Calu3 (cell line): ENCODE measurements at regions not wholly inside any gene's neighbourhood (a gene's known extent, or its start where the extent isn't known, plus 50 kb on each side); places are given as distances from the start of the nearest gene placed in this dataset.

Experiments used
- BruUV-seq: library from RNA; stranded (reverse); fragments of 400-500 nt; replicated peaks from 2 replicates; lab custom pipeline; 2021; lab: Mats Ljungman, UMichigan
- CTCF ChIA-PET: fragments of 300-600 bp; sonication (Branson Sonifier 250); formaldehyde crosslinking; loops from one replicate; lab custom pipeline; 2022; ENCODE audit warnings: antibody characterized with exemption; lab: Charles Lee
- DNase-seq: peaks from one replicate; pipeline ENCODE4 v3.0.0; 2022
- H3K27ac Mint-ChIP-seq: one replicate; pipeline ENCODE4 v1.8.0; 2022; ENCODE audit warnings: mixed read lengths; ENCODE audit not compliant: unreplicated experiment
- H3K27me3 Mint-ChIP-seq: one replicate; pipeline ENCODE4 v1.8.0; 2022; ENCODE audit warnings: mixed read lengths; ENCODE audit not compliant: unreplicated experiment
- H3K36me3 Mint-ChIP-seq: one replicate; pipeline ENCODE4 v1.8.0; 2022; ENCODE audit warnings: mild to moderate bottlenecking, moderate library complexity, mixed read lengths; ENCODE audit not compliant: insufficient read depth, unreplicated experiment
- H3K4me1 Mint-ChIP-seq: one replicate; pipeline ENCODE4 v1.8.0; 2022; ENCODE audit warnings: mild to moderate bottlenecking, low read depth, mixed read lengths; ENCODE audit not compliant: unreplicated experiment
- H3K4me3 Mint-ChIP-seq: one replicate; pipeline ENCODE4 v1.8.0; 2022; ENCODE audit warnings: mild to moderate bottlenecking, low read depth, moderate library complexity, mixed read lengths; ENCODE audit not compliant: unreplicated experiment
- H3K9me3 Mint-ChIP-seq: one replicate; pipeline ENCODE4 v1.8.0; 2022; ENCODE audit warnings: low read depth, mixed read lengths; ENCODE audit not compliant: unreplicated experiment
- intact Hi-C: fragments of 100-400 bp; cut with micrococcal nuclease; formaldehyde crosslinking; loops from one replicate; pipeline ENCODE4 v1.10.0; 2022; ENCODE audit not compliant: unreplicated experiment
- TF ChIP-seq, protein P1 (sequence below): fragments of 200-600 bp; IDR thresholded peaks from one replicate; pipeline ENCODE4 v1.8.0; 2022; ENCODE audit warnings: antibody characterized with exemption; ENCODE audit not compliant: unreplicated experiment

DNA sequence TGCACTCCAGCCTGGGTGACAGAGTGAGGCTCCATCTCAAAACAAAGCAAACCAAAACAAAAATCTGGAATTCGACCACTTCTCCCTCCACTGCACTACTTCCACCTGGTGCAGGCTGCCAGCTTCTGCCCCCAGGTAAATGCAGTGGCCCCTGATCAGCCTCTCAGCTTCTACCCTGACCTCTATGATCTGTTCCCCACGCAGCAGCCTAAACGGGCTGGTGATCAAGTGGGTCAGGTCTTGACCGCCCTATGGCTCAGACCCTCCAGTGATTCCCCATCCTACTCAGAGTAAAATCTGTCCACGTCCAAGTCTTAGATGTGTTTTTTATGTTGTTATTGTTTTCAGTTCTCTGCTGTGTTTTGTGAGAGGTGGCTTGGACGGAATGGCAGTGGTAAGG, 163.9 kb downstream of the KCTD15 start:
- no peak for DNase-seq
- peaks cover 77% of the 10 kb centered on the region for H3K27me3 Mint-ChIP-seq
- H3K27ac Mint-ChIP-seq: no peak overlapping the region
- no peaks in the 10 kb centered on the region for H3K36me3 Mint-ChIP-seq
- CTCF ChIA-PET: no interaction called here
- TF ChIP-seq, protein P1, sequence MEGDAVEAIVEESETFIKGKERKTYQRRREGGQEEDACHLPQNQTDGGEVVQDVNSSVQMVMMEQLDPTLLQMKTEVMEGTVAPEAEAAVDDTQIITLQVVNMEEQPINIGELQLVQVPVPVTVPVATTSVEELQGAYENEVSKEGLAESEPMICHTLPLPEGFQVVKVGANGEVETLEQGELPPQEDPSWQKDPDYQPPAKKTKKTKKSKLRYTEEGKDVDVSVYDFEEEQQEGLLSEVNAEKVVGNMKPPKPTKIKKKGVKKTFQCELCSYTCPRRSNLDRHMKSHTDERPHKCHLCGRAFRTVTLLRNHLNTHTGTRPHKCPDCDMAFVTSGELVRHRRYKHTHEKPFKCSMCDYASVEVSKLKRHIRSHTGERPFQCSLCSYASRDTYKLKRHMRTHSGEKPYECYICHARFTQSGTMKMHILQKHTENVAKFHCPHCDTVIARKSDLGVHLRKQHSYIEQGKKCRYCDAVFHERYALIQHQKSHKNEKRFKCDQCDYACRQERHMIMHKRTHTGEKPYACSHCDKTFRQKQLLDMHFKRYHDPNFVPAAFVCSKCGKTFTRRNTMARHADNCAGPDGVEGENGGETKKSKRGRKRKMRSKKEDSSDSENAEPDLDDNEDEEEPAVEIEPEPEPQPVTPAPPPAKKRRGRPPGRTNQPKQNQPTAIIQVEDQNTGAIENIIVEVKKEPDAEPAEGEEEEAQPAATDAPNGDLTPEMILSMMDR: no peak
- no peak overlapping the region for H3K4me3 Mint-ChIP-seq
- BruUV-seq: no TSS peak
- intact Hi-C loops: no loop called here
- no peaks in the 10 kb centered on the region for H3K4me1 Mint-ChIP-seq
- H3K9me3 Mint-ChIP-seq: no peaks in the 10 kb centered on the region

DNA sequence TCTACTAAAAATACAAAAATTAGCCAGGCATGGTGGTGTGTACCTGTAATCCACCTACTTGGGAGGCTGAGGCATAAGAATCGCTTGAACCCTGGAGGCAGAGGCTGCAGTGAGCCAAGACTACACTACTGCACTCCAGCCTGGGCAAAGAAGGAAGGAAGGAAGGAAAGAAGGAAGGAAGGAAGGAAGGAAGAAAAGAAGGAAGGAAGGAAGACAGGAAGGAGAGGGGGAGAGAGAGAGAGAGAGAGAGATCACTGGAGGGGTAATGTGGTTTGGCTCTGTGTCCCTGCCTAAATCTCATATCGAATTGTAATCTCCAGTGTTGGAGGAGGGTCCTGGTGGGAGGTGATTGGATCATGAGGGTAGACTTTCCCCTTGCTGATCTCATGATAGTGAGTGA, 165.5 kb downstream of the KCTD15 start:
- Mint-ChIP-seq H3K4me3 (no peak overlapping the region), H3K36me3 (no peaks in the 10 kb centered on the region), H3K27ac (no peak overlapping the region), H3K9me3 (peaks cover 6% of the 10 kb centered on the region), H3K27me3 (peaks cover 68% of the 10 kb centered on the region), H3K4me1 (no peaks in the 10 kb centered on the region)
- DNase-seq: no peak
- CTCF ChIA-PET: no interaction called here
- TF ChIP-seq, protein P1: no peak
- no TSS peak for BruUV-seq
- intact Hi-C loops: no loop called here

DNA sequence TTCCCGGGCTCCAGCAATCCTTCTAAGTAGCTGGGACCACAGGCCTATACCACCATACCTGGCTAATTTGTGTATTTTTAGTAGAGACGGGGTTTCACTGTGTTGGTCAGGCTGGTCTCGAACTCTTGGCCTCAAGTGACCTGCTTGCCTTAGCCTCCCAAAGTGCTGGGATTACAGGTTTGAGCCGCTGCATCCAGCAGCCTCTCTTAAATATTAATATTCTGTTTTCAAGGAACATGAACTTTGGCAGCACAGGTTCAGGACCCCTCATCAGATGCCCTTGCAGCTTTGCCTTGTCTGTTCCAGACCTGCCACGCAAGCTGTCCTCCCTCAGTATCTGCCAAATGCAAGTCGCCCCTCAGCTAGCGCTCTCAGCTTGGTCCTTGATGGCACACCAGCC, 166.8 kb downstream of the KCTD15 start:
- no TSS peak for BruUV-seq
- H3K27me3 Mint-ChIP-seq: peaks cover 55% of the 10 kb centered on the region
- CTCF ChIA-PET: interaction anchor here (0.6 kb wide), 1 partner anchor 143 kb away, joined by 3 read pairs; no protein-coding TSS in a partner anchor
- H3K4me3 Mint-ChIP-seq: no peak overlapping the region
- intact Hi-C loops: no loop called here
- no peaks in the 10 kb centered on the region for H3K36me3 Mint-ChIP-seq
- peaks cover 6% of the 10 kb centered on the region for H3K9me3 Mint-ChIP-seq
- no peaks in the 10 kb centered on the region for H3K4me1 Mint-ChIP-seq
- no peak for DNase-seq
- TF ChIP-seq, protein P1: no peak
- H3K27ac Mint-ChIP-seq: no peak overlapping the region

DNA sequence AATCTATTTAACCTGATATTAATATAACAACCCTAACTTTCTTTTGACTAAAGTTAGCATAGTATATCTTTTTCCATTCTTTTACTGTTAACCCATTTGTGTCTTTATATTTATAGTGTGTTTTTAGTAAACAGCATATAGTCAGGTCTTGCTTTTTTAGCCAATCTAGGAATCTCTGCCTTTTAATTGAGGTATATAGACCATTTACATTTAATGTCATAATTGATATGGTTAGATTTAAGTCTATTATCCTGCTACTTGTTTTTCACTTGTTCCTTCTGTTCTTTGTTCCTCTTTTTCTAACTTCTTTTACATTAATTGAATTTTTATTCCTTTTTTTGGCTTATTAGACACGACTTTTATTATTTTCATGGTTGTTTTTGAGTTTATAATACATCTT, 174.4 kb downstream of the KCTD15 start:
- no peaks in the 10 kb centered on the region for H3K36me3 Mint-ChIP-seq
- H3K27ac Mint-ChIP-seq: no peak overlapping the region
- no peak overlapping the region for H3K4me3 Mint-ChIP-seq
- TF ChIP-seq, protein P1: no peak
- peaks cover 6% of the 10 kb centered on the region for H3K9me3 Mint-ChIP-seq
- DNase-seq: no peak
- peaks cover 29% of the 10 kb centered on the region for H3K27me3 Mint-ChIP-seq
- H3K4me1 Mint-ChIP-seq: no peaks in the 10 kb centered on the region
- BruUV-seq: no TSS peak
- CTCF ChIA-PET: interaction anchor here (0.9 kb wide), 1 partner anchor 138 kb away, joined by 3 read pairs; no protein-coding TSS in a partner anchor
- intact Hi-C loops: no loop called here
